CD1c-positive myeloid dendritic cell (primary cell): ENCODE measurements at regions not wholly inside any gene's neighbourhood (a gene's known extent, or its start where the extent isn't known, plus 50 kb on each side); places are given as distances from the start of the nearest gene placed in this dataset.

Source experiments
- DNase-seq: peaks from one replicate; pipeline ENCODE4 v3.0.0-alpha.2; 2016; ENCODE audit errors: extremely low spot score

DNA sequence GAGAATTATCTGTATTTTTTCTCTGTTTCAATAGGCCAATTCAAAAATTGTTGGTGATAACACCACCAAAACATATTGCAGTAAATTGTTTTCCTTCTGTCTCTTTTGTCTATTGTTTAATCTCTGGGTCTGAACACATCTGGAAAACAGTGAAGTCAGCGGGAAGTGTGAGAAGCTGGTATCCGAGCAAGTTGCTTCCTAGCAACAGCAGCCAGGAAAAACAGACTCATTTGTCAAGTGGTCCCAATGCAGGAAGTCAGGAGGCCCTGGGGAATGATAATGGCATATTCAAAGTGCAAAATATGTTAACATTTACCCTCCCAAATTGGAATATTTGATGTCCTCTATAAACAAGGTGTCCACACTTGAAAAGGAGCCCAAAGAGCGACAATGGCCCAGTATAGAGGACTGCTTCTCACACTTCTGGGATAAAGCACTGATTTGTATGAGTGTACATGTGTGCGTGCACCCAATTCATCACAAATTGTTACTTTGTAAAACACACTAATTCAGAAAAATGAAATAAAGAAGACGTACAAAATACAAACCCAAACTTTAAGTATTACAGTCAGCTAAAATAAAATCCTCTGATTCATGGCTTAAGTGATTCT is 515.0 kb downstream of the TBC1D4 start:
- no peak for DNase-seq

DNA sequence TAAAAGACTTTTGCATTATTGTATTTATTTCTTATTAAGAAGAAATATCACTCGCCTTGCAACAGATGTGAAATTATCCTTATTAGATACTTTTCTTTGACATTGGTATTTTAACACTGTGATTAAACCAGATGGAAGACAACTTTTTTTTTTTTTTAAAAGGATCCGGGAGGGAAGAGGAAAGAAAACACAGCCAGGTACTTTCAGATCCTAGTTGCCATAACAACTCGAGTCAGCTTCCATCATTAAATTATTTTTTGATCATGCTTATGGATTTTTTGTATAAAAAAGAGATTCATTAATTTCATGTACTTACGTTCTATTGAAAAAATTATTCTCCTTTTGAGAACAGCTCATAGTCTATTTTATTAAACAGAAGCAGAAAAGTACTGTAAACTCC is 515.7 kb downstream of the TBC1D4 start:
- no peak for DNase-seq

DNA sequence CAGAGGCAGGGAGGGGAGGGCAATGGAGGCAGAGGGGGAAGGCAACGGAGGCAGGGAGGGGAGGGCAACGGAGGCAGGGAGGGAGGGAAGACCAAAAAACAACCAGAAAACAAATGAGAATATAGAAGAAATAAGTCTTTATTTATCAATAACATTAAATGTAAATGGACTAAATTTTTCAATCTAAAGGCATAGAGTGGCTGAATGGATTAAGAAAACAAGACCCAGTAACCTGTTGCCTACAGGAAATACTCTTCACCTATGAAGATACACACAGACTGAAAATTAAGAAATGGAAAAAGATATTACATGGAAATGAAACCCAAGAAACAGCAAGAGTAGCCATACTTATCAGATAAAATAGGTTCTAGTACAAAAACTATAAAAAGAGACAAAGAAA is 536.3 kb downstream of the TBC1D4 start:
- DNase-seq, result no peak

DNA sequence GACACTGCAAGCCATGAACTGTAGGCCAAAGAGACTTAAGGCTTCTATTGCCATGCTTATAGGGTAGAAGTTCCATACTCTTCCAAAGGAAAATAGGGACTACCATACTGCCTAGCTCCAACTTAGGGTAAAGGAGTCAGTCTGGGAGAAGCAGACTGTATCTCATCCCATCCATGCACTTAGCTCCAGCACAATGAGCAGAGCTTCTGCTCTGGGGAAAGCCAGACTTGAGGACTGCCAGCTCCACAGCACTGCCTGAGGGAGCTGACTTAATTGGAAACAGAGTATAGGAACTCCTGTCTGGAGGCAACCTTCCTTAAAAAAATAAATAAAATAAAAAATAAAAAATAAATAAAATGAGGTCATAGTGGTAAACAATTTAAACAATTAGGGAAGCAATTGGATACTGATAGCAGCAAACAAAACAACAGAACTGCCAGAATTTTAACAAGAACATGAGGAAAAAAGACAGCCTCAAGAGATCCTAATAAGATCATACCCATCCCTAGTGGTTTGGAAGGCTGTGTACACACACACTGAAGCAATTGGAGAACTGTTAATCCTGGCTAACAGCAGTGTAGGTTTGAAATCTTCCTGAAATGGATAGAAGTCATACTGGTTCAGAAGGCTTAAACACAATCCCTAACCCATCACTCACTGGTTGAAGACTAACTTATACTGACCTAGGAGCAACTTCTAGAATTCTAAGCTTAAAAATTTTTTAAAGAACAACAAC is 550.1 kb downstream of the TBC1D4 start:
- DNase-seq, result no peak

DNA sequence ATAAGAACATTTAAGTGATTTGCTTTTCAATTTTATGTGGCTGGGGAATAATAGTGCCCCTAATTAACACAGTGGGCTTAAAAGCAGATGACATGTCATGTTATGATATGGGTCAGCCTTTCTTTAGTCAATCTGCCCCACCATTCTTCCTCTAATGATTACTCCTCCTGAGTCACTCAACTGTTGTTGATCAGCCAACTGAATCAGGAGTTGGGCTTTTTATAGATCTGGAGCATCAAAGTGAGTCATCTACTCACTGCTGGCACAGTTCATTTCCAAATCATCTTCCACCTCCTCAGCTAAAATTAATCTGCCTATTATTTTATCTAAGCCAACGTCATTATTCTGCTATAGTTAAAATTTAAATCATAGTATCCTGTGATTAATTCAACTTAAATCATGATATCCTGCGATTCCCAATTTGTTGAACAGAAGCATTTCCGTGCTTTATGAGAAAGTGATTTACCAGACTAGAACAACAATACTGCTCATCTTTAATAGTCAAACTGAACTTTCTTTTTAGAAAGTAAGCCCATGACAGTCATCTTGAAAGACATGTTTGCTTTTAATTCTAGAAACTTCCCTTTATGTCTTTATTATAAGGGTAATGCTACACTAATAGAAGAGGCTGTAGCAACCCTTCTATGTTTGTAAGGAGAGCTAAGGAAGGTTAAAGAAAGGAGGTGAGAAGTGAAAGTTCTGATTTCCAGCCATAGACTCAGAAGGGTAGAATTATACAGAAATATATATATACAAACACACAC is 551.4 kb downstream of the TBC1D4 start:
- DNase-seq, result no peak

DNA sequence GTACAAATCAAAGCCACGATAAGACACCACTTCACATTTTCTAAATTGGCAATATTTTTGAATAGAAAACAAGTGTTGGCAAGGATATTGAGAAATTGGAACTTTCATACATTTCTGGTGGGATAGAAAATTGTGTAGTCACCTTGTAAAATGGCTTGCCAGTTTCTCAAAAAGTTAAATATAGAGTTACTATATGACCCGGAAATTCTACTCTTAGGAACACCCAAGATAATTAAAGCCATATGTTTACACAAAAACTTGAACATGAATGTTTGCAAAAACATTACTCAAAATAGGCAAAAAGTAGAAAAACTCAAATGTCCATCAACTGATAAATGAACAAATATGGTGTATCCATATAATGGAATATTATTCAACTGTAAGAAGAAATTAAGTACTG is 552.5 kb downstream of the TBC1D4 start:
- no peak for DNase-seq

DNA sequence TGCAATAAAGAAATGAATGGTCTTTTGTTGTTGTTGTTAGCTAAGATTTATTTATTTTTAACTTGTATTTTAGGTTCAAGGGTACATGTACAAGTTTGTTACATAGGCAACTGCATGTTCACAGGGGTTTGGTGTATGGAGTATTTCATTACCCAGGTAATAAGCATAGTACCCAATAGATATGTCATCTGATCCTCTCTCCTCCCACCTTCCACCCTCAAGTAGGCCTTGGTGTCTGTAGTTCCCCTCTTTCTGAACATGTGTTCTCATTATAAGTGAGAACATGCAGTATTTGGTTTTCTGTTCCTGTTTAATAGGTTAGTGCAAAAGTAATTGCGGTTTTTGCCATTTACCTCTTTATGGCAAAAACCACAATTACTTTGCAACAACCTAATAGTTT is 554.1 kb downstream of the TBC1D4 start:
- DNase-seq, result no peak

DNA sequence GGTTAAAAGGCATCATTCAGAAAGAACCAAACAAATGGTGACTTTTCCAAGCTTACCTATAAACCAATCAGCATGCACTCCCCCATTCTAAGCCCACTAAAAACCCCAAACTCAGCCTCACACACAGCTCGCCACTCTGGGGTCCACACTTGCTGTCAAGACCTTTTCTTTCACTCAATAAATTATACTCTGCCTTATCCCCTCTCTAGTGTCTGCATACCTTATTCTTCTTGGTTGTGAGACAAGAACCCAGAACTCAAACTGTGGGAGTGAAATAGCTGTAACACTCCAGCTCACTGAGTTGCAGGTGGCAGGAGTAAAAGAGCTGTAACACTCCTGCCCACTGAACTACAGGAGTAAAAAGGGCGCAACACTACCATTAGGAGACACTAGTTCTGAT is 559.0 kb downstream of the TBC1D4 start:
- no peak for DNase-seq

DNA sequence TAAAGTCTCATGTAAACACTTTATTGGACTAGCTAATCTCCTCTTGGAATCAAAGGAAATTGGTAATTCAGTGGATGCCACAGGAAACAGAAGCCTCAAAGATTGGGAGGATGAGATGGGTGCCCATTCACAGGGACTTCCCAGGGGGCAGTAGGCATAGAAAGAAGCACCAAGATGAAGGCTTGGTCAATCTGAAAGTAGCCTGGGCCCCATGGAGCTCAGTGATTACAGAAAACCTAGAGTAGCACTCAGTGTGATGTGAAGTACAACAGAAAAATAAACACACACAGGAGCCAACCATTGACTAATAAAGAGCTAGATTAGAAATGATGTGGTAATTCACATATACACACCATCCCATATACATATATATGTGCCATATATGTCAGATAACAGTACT is 560.6 kb downstream of the TBC1D4 start:
- DNase-seq, result no peak

DNA sequence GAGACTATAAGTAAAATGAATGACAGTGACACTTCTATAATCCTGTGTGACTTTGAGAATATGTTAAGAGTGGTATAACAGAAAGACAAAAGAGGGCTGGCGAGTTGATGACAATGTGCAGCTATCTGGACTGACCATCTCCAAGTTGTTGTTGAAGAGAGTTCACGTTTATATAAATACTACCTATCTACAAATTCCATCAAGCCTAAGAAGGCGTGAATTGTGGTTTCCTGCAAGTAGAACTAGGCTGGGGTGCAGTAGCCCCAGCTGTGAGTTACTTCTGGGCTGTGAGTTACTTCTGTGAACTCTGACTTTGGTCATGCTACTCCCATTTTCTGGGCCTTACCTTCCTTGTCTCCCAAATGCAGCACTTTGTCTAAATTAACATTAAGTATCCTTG is 561.0 kb downstream of the TBC1D4 start:
- no peak for DNase-seq

DNA sequence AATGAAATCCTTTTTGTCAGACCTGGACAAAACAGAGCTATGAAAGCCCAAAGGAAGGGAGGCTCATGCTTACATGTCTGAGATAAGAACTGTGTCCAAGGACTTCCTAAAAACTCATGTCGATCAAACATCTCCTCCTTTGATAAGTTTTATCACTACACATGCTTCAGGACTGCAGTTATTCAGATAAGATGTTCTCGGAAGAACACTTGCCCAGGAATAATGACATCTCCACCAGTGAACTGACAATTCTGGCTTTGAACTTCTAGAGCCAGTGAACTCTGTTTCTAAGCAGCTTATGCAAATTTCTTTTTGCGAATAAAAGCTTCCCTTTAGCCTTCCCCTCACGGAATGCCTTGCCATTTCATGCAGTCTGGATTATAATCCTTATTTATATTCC is 561.6 kb downstream of the TBC1D4 start:
- DNase-seq, result no peak

DNA sequence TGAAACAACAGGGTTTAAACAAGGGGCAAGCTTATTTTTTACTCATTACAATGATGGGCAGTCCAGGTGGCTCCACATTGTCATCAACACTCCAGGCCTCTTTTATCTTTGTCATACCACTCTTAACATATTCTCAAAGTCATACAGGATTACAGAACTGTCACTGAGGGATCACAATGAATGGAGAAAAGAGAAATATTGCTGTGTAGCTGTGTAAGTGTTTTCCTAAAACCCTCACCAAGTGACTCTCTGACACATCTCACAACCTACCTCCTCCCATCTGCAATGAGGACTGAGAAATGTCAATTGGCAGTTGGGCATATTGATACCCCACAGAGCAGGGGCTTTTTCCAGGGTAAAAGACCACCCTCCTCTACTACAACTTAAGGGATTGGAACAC is 562.1 kb downstream of the TBC1D4 start:
- DNase-seq, result no peak

DNA sequence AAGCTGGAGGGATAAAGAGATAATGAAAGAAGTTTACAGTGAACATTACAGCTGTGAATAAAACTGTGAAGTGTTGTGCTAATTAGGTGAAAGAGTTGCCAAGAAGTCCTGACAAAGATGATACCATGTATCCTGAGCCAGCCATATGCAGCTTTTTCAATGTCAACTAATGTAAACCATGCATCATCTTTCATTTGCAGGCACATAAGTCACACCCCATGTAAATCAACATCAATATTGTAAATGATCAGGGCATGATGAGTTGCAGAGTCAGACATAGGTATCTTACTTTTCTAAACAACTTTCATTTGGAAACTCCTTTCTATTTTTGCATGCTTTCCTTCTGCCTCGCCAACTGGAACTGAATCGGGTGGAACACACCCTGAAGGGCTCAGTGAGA is 569.1 kb downstream of the TBC1D4 start:
- DNase-seq, result no peak

DNA sequence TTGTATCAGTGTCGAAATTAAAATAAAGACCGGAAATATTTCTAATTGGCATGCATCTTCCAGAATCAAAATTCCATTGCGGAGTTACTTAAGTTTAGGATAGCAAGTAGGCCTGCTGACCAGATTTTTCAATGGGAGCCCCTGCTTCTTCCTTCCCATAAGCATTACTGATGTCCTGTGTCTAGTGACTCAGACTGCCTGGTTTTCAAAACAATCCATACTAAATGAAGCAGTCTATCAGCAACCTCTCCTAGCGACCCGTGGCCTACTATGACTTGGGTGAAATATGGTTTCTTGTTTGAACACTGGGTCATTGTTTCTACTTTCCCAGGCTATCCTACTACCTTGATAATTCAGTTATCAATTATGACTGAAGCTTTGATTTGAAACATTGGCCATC is 571.6 kb downstream of the TBC1D4 start:
- no peak for DNase-seq

DNA sequence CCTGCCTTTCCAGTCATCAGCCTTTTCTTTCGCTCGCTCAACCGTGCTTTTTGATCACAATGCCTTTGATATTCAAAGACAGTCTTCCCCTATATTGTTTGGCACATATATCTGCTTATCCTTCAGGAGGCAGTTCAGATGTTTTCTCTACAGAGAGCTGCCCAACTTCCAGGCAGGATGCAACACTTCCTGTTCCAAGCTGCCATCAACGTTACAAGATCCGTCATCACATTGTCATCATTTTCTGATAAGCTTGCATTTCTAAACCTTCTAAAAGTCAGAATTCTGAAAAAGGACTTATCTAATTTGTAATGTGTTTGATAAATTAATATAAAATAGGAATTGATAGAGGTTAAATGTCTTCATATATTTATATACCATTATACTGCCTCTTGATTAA is 574.2 kb downstream of the TBC1D4 start:
- no peak for DNase-seq

DNA sequence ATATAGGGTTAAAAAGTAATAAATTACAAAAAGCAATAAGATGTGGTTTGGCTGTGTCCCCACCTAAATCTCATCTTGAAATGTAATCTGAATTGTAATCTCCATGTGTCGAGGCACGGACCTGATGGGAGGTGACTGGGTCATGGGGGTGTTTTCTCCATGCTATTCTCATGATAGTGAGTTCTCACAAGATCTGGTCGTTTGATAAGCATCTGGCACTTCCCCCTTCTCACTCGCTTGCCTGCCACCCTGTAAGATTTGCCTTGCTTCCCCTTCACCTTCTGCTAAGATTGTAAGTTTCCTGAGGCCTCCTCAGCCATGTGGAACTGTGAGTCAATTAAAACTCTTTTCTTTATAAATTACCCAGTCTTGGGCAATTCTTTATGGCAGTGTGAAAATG is 577.4 kb downstream of the TBC1D4 start:
- DNase-seq, result no peak

DNA sequence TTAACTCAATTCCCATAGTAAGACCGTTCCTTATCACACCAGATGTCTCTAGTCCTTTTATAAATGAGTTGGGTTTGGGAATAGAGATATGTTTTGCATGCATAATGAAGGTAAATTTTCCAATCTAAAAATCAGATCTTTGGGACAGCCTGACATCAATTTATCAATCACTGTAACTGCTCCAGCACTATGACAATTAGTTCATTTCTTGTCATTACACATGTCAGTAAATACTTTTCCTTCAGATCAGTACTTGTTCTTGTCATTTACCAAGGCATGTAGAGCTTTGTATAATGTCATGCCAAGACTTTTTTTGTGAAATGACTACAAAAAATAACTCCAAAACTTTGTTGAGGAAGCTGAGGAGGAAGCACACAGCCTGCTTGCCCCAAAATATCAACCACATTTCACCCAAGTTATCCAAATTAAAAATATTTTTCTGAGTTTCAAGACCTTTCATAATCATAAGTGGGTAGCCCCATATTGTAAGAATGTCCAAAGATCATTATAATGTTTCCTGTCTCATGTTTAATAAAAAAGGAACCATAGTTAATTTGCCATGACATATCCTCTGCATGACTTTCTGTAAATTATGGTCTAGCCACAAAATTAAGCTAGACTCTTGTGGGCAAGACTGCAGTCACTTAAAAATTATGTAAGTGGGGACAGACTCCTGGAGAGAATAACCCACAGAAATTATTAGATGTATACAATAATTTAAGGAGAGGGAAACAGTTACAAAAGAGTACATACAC is 586.8 kb downstream of the TBC1D4 start:
- DNase-seq, result no peak

DNA sequence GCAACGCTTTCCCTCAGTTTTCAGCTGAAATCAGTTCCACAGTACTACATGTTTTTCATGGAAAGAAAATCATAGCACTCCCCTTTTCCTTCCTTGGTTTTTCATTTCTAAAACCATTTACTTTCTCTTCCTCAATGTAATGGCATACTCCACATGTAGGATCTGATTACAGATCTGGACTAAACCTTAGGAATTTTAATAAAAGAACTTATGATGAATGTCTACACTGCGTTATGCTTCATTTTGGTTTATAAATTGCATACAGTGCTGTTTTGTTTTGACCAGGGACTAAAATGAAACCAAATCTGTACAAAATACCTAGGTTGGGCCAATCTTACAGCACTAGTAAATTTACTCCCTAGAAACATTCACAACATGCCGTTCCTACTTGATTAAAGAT is 589.9 kb downstream of the TBC1D4 start:
- no peak for DNase-seq

DNA sequence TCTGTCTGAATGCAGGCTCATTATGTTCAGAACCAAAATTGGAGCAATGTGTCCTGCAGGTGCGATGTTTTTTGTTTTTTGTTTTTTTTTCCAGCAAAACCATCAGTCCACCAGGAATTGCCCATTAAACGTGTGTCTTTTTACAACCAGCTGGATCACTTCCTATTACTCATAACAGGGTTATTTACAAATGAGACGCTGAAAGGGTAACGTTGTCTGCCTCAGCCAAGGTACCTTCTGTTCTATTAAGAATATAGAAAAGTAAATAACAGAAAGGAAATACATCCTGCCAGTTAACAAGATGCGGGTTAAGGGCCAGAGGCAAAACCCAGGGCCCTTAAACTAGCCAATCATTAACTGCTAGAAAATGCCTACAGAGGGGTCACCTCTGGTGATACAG is 590.4 kb downstream of the TBC1D4 start:
- DNase-seq, result no peak

DNA sequence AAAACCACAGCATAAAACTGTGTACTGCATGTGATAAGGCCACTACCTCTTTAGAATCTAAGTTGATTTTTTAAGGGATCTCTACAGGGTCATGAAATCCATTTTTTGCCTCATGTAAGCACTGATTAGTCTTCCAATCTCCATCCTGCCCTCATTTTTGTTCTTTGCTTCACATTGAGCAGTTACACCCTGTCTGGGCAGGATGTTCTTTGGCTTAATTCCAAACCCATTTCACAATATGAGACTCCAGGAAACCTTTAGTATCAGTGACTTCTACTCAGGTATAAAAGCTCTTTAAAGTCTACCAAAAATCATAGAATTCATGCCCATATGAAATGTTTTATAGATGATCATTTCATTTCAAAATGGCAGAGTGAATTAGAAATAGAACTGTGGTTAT is 592.6 kb downstream of the TBC1D4 start:
- no peak for DNase-seq

DNA sequence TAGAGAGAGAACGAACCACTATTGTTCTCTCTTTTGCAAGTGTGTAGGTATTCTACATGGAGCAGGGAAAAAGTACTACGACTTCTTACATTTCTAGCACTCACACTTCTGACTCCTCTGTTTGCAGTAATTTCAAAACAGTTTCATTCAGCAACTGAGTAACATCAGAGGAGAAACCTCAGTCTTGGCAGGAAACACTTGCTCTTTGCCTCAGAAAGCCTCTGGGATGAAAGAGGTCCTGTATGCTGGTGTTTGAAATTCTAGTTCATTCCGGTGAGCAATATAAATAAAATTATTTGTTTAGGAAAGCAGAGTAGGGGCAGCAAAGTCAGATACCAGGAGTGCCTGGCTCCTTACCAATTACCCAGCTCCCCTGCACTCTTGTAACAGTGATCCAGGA is 595.5 kb downstream of the TBC1D4 start:
- no peak for DNase-seq

DNA sequence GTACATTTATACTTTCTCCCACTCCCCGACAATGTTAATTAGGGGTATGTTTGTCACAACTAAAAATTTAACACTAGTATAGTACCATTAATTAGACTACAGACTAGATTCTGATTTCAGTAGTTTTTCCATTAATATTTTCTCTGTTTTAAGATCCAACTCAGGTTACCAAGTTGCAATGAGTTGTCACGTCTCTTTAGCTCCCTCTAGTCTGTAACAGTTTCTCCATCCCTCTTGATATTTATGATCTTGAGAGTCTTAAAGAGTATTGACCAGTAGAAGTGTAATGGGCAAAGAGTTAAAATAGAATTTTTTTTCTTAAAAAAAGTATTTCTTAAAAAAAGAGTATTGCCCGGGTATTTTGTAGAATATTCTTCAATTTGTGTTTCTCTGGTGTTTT is 598.1 kb downstream of the TBC1D4 start:
- DNase-seq, result no peak
